HL-60 (cell line): ENCODE measurements at regions not wholly inside any gene's neighbourhood (a gene's known extent, or its start where the extent isn't known, plus 50 kb on each side); places are given as distances from the start of the nearest gene placed in this dataset.

ENCODE experiments used
- DNase-seq, 2 experiments: peaks; one replicate each; pipeline ENCODE4 v3.0.0-alpha.2; 2010 to 2020; ENCODE audit warnings: low read depth in 1 of 2, low spot score in 1 of 2
- H3K27ac ChIP-seq: fragments of 250-450 bp; sonication (Bioruptor Pico); replicated peaks from 2 replicates; pipeline ENCODE4 v1.5.1; 2020; ENCODE audit warnings: mild to moderate bottlenecking, moderate library complexity
- H3K27me3 ChIP-seq: fragments of 250-450 bp; sonication (Bioruptor Pico); 2 replicates; pipeline ENCODE4 v1.5.1; 2021; ENCODE audit warnings: mild to moderate bottlenecking, moderate library complexity; ENCODE audit not compliant: insufficient read depth, poor library complexity, severe bottlenecking
- H3K4me3 ChIP-seq: replicated peaks from 2 replicates; pipeline ENCODE4 v1.5.1; 2011; ENCODE audit warnings: mild to moderate bottlenecking, control low read depth, low read length; ENCODE audit not compliant: insufficient read depth
- GABPA ChIP-seq: IDR thresholded peaks from 2 replicates; pipeline ENCODE4 v1.6.1; 2012; ENCODE audit warnings: low read depth
- POLR2AphosphoS5 ChIP-seq: IDR thresholded peaks from 2 replicates; pipeline ENCODE4 v1.6.1; 2012; ENCODE audit warnings: low read depth
- SPI1 ChIP-seq: IDR thresholded peaks from 2 replicates; pipeline ENCODE4 v1.6.1; 2012; ENCODE audit warnings: low read depth, mild to moderate bottlenecking, borderline replicate concordance
- TF ChIP-seq, protein P1 (sequence below): IDR thresholded peaks from 2 replicates; pipeline ENCODE4 v1.6.1; 2012; ENCODE audit warnings: low read depth; ENCODE audit not compliant: insufficient replicate concordance
- TF ChIP-seq, protein P2 (sequence below): IDR thresholded peaks from one replicate; pipeline ENCODE4 v1.5.1; 2011; ENCODE audit warnings: low read length, control low read depth, inconsistent platforms; ENCODE audit not compliant: insufficient read depth

DNA sequence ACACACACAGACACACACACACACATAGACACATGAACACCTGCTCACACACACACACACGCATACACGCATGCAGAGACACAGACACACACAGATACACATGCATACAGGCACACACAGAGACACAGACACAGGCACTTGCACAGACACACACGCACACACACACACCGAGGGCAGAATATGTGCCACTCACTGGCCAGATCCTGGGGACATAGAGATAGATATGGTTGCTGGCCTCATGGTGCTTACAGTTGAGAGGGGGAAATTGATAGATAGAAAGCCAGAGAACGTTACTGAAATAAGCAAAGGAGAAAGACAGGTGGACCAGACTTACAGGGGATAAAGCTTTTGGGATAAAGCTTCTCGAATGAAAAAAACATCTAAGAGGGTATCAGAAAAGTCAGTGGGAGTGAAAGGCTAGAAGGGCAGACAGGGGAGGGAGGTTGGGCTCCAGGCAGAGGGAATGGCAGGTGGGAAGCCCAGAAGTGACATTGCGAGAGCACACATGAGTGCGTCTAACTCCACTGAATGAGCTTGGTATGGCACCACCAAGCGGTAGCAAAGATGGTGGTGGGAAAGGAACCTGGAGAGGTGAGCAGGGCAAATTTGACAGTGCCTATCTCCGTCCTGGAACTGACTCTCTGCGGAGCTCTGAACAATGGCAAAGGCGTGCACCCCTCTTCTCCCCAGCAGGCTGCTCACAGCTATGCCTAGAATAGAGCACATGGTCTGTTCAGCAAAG, 390.1 kb upstream of the TRIB2 start:
- no peak for DNase-seq
- no peak overlapping the region for H3K4me3 ChIP-seq
- TF ChIP-seq, protein P1, sequence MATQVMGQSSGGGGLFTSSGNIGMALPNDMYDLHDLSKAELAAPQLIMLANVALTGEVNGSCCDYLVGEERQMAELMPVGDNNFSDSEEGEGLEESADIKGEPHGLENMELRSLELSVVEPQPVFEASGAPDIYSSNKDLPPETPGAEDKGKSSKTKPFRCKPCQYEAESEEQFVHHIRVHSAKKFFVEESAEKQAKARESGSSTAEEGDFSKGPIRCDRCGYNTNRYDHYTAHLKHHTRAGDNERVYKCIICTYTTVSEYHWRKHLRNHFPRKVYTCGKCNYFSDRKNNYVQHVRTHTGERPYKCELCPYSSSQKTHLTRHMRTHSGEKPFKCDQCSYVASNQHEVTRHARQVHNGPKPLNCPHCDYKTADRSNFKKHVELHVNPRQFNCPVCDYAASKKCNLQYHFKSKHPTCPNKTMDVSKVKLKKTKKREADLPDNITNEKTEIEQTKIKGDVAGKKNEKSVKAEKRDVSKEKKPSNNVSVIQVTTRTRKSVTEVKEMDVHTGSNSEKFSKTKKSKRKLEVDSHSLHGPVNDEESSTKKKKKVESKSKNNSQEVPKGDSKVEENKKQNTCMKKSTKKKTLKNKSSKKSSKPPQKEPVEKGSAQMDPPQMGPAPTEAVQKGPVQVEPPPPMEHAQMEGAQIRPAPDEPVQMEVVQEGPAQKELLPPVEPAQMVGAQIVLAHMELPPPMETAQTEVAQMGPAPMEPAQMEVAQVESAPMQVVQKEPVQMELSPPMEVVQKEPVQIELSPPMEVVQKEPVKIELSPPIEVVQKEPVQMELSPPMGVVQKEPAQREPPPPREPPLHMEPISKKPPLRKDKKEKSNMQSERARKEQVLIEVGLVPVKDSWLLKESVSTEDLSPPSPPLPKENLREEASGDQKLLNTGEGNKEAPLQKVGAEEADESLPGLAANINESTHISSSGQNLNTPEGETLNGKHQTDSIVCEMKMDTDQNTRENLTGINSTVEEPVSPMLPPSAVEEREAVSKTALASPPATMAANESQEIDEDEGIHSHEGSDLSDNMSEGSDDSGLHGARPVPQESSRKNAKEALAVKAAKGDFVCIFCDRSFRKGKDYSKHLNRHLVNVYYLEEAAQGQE = no peak
- no peaks in the 10 kb centered on the region for H3K27me3 ChIP-seq
- no peak overlapping the region for H3K27ac ChIP-seq

DNA sequence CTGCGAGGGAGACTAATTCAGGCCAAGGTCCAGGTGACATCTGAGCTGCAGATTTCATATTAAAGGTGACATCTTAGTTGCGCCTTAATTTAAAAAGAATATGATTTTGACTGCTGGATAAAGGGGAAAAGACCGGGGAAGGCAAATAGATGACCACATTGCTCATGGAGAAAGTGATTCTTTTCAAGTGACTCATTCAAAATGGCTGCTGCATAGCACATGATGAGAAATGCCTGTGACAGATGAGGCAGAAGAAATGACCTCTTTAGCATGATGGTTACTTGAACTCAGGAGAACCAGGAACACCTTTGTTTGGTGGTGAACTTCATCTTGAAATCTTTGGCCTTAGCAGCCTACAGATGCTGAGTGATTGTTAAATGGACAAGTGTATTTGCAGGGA, 385.8 kb upstream of the TRIB2 start:
- TF ChIP-seq SPI1 (no peak), POLR2AphosphoS5 (no peak), GABPA (no peak)
- TF ChIP-seq, protein P1 = no peak
- TF ChIP-seq, protein P2, sequence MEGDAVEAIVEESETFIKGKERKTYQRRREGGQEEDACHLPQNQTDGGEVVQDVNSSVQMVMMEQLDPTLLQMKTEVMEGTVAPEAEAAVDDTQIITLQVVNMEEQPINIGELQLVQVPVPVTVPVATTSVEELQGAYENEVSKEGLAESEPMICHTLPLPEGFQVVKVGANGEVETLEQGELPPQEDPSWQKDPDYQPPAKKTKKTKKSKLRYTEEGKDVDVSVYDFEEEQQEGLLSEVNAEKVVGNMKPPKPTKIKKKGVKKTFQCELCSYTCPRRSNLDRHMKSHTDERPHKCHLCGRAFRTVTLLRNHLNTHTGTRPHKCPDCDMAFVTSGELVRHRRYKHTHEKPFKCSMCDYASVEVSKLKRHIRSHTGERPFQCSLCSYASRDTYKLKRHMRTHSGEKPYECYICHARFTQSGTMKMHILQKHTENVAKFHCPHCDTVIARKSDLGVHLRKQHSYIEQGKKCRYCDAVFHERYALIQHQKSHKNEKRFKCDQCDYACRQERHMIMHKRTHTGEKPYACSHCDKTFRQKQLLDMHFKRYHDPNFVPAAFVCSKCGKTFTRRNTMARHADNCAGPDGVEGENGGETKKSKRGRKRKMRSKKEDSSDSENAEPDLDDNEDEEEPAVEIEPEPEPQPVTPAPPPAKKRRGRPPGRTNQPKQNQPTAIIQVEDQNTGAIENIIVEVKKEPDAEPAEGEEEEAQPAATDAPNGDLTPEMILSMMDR = no peak
- DNase-seq = no peak
- Histone ChIP-seq H3K4me3 (no peak overlapping the region), H3K27me3 (no peaks in the 10 kb centered on the region), H3K27ac (no peak overlapping the region)

DNA sequence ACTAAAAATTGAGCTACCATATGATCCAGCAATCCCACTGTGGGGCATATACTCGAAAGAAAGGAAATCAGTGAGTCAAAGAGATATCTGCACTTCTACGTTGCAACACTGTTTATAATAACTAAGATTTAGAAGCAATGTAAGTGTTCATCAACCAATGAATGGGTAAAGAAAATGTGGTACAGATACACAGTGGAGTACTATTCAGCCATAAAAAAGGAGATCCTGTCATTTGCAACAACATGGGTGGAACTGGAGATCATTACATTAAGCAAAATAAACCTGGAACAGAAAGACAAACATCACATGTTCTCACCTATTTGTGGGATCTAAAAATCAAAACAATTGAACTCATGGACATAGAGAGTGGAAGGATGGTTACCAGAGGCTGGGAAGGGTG, 385.0 kb upstream of the TRIB2 start:
- H3K4me3 ChIP-seq = no peak overlapping the region
- TF ChIP-seq GABPA (no peak), SPI1 (no peak), POLR2AphosphoS5 (no peak)
- TF ChIP-seq, protein P2 = no peak
- TF ChIP-seq, protein P1 = no peak
- no peak for DNase-seq
- no peak overlapping the region for H3K27ac ChIP-seq
- H3K27me3 ChIP-seq = no peaks in the 10 kb centered on the region
